ENCODE measurements at regions not wholly inside any gene's neighbourhood (a gene's known extent, or its start where the extent isn't known, plus 50 kb on each side); places are given as distances from the start of the nearest gene placed in this dataset.

DNA sequence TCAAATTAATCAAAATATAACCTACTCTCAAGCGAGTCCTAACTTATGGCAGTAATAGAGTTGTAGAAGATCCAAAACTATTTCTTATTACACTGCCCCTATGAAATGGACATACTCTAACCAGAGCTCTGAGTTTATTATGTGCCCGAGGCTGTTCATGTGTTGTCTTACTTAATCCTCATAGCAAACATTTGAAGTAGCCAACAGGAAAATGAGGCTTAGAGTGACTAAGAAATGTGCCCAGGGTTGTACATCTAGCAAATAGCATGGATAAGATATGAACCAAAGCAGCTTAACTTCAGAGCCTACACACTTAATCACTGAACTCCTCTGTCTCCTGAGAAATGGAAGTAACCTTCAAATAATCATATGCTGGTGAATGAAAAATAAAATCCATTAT, 1551.7 kb downstream of the MAT2B start:
- intact Hi-C loops (cut with DNase I; ENCODE audit: low total_unique reads), result no loop called here
- Histone ChIP-seq H3K4me3 (no peak overlapping the region), H3K27me3 (no peaks in the 10 kb centered on the region), H3K27ac (no peak overlapping the region), H3K4me1 (no peaks in the 10 kb centered on the region), H3K36me3 (no peaks in the 10 kb centered on the region), H3K9me3 (no peaks in the 10 kb centered on the region)
- DNase-seq, result no peak
- no peak for TF ChIP-seq CTCF (IDR thresholded peaks at IDR 0.05)

DNA sequence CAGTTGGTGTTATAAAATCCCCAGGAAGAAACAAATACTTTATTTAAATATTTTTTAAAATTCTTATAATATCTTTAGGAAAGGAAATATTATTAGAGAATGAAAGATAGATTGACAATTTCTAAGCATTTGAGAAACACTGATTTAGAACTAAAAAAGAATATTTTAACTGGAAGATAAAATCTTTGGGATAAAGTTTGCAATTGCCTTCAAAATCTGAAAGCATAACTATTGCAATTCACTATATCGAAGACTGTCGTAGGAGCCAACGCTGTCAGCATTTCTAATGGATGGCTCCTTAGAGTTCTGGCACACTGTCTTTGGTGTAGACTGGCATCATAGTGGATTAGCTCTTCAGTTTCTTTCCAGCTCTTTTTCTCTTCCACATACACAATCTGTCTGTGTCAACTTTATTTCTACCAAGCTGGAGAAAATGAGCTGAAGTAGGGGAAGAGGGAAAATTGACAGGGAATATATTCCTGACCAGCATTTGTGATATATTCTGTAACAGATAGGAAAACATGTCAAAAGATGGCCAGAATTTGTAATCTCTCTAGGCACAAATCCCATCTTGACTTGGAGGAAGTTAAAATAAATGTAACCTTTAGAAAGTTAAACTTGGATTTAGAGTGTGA, 1561.4 kb downstream of the MAT2B start:
- intact Hi-C loops (cut with DNase I; ENCODE audit: low total_unique reads), result no loop called here
- no peaks in the 10 kb centered on the region for H3K9me3 ChIP-seq
- no peak for DNase-seq
- H3K27me3 ChIP-seq, result no peaks in the 10 kb centered on the region
- H3K4me1 ChIP-seq, result no peaks in the 10 kb centered on the region
- no peak overlapping the region for H3K27ac ChIP-seq
- no peak for TF ChIP-seq CTCF (IDR thresholded peaks at IDR 0.05)
- H3K4me3 ChIP-seq, result no peak overlapping the region
- H3K36me3 ChIP-seq, result no peaks in the 10 kb centered on the region

DNA sequence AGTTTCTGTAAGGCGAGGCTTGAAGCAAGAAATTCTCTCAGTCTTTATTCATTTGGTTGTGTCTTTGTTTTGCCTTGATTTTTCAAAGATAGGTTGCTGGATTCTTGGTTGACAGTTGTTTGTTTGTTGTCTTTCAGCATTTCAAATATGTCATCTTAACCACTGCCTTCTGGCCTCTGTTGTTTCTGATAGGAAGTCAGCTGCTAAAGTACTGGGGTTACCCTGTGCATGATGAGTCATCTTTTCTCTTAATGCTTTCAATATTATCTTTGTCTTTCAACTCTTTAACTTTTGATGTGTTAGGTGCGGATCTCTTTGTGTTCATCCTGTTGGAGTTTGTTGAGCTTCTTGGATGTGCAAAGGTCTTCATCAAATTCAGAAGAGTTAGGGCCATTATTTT, 1571.3 kb downstream of the MAT2B start:
- intact Hi-C loops (cut with DNase I; ENCODE audit: low total_unique reads), result no loop called here
- Histone ChIP-seq H3K4me1 (no peaks in the 10 kb centered on the region), H3K36me3 (no peaks in the 10 kb centered on the region), H3K27me3 (no peaks in the 10 kb centered on the region), H3K4me3 (no peak overlapping the region), H3K9me3 (no peaks in the 10 kb centered on the region), H3K27ac (no peak overlapping the region)
- TF ChIP-seq CTCF (IDR thresholded peaks at IDR 0.05), result no peak
- DNase-seq, result no peak

DNA sequence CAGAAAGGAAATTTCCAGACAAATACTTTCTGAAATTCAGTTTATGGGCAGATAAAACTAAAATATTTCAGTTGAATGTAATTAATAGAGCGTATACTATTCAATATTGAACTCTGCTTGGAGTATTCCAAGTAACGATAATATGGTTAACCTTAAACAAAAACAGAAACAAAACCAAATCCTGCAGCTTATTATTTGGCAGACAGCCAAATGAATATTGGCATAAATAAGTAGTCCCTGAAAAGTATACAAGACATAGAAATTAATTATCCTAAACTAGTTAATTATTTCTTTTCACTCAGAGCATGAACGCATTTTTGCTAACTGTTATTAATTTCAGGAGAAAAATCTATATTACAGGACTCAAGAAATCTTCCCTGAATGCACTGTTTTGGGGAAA, 1574.0 kb downstream of the MAT2B start:
- no peak for DNase-seq
- no peaks in the 10 kb centered on the region for H3K9me3 ChIP-seq
- H3K27me3 ChIP-seq, result no peaks in the 10 kb centered on the region
- no peak overlapping the region for H3K4me3 ChIP-seq
- H3K36me3 ChIP-seq, result no peaks in the 10 kb centered on the region
- no peak overlapping the region for H3K27ac ChIP-seq
- intact Hi-C loops (cut with DNase I; ENCODE audit: low total_unique reads), result no loop called here
- no peaks in the 10 kb centered on the region for H3K4me1 ChIP-seq
- TF ChIP-seq CTCF (IDR thresholded peaks at IDR 0.05), result no peak

- no peak for TF ChIP-seq CTCF (IDR thresholded peaks at IDR 0.05)
- no peak for DNase-seq
- Histone ChIP-seq H3K27me3 (no peaks in the 10 kb centered on the region), H3K27ac (no peak overlapping the region), H3K36me3 (no peaks in the 10 kb centered on the region), H3K4me3 (no peak overlapping the region), H3K4me1 (no peaks in the 10 kb centered on the region), H3K9me3 (no peaks in the 10 kb centered on the region)
- intact Hi-C loops (cut with DNase I; ENCODE audit: low total_unique reads), result no loop called here
Measured at GRCh38 chr5:165083394-165083793, 1578.0 kb downstream of the MAT2B start.

DNA sequence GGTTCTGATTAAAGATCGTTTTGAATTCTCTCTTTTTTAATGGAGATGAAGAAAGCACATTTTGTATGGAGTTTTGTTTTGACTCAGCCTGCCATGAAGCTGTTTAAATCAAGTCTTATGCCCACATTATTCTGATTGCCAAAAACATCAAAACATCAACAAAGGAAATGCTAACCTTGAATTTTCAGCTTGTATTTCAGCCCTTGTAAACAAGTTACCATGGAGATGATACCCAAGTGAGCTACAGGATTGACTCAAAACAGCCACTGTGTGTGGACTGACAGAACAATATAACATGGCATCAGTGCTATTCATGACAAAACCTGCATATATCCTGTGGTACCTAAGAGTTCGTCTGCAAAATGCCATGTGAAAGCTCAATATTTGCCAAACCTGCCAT, 1581.0 kb downstream of the MAT2B start:
- no peak for TF ChIP-seq CTCF (IDR thresholded peaks at IDR 0.05)
- Histone ChIP-seq H3K4me3 (no peak overlapping the region), H3K9me3 (no peaks in the 10 kb centered on the region), H3K27ac (no peak overlapping the region), H3K4me1 (no peaks in the 10 kb centered on the region), H3K36me3 (no peaks in the 10 kb centered on the region), H3K27me3 (no peaks in the 10 kb centered on the region)
- DNase-seq, result no peak
- intact Hi-C loops (cut with DNase I; ENCODE audit: low total_unique reads), result no loop called here

Measured in tibial artery (tissue), 4 donors.